ENCODE measurements at regions not wholly inside any gene's neighbourhood (a gene's known extent, or its start where the extent isn't known, plus 50 kb on each side); places are given as distances from the start of the nearest gene placed in this dataset.

DNA sequence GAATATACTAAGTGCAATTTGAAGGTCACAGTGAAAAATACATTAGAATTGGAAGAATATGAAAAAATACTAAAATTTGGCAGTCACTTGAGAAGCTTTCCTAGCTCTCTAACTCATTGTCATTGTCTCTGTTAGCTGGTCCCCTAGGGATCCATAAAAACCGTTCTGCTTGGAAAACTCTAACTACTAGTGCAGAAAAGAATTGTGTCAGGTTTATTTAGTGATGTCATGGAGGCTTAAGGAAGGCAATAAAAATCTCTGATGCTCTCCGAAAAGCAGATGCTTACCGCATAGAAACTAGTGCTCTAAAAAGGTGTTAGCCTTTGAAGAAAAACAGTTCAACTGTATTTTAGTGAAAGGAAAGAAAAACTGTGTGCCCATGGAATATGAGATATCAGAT lies 150.1 kb upstream of the DLGAP1 start:
- H3K27ac ChIP-seq: no peak overlapping the region
- no peaks in the 10 kb centered on the region for H3K9me3 ChIP-seq (replicated peaks)
- peak in 1 of 2 experiments; percentile 41 for DNase-seq
- H3K4me3 ChIP-seq: no peak overlapping the region
- no peaks in the 10 kb centered on the region for H3K27me3 ChIP-seq
- H3K4me1 ChIP-seq: no peaks in the 10 kb centered on the region
- no peaks in the 10 kb centered on the region for H3K36me3 ChIP-seq

DNA sequence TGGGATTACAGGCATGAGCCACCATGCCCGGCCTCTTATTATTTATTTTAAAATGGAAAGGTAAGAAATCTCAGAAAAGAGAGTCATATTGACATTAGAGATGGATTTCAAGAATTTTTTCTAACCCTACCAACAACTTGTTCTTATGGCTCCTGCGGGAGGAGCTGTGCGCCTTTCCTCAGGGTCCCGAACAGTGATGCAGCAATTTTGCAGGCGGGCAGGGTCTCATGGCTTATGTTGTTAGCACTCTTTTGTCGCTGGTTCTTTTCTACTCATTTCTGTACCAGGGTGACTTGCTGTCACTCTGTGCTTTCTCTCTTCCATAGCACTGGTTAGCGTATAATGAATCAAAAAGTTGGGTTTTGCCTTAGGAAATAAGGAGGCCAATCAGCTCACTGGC lies 148.8 kb upstream of the DLGAP1 start:
- Histone ChIP-seq H3K4me3 (no peak overlapping the region), H3K27me3 (no peaks in the 10 kb centered on the region), H3K4me1 (no peaks in the 10 kb centered on the region), H3K27ac (no peak overlapping the region), H3K9me3 (replicated peaks) (no peaks in the 10 kb centered on the region), H3K36me3 (no peaks in the 10 kb centered on the region)
- no peak for DNase-seq

DNA sequence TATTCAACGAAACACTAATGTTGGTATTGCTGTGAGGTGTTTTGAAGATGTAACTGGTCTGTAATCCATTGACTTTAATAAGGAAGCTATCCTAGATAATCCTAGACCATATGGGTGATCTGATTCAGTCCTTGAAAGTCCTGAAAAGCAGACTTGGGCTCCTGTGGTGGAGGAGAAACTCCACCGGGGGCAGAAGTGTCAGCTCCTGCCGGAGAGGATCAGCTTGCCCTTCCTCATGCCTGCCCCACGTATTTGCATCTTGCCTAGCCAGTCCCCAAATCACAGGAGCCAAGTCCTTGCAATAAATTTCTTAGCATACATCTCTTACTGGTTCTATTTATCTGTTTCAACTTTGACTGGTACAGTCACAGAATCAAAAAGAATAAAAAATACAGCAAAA lies 144.2 kb upstream of the DLGAP1 start:
- H3K4me1 ChIP-seq: no peaks in the 10 kb centered on the region
- no peak for DNase-seq
- H3K36me3 ChIP-seq: no peaks in the 10 kb centered on the region
- H3K27ac ChIP-seq: no peak overlapping the region
- H3K27me3 ChIP-seq: no peaks in the 10 kb centered on the region
- no peaks in the 10 kb centered on the region for H3K9me3 ChIP-seq (replicated peaks)
- no peak overlapping the region for H3K4me3 ChIP-seq

DNA sequence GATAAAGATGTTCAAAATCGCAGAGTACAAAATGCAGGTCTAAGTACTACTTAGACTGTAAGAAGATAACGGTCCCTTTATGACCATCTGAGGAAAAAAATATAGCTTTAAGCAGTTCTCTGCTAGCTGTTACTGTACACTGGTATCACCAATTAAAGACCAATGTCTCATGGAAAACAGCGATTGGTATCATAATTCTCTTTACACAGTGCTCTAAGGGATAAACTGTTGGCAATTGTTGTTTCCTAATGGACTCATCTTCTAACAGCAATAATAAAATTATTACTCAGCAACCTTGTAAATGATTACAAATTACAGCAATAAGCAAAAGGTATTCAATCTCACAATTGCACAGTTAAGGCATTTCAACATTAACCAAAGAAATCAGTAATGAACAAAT lies 142.2 kb upstream of the DLGAP1 start:
- H3K4me3 ChIP-seq: no peak overlapping the region
- no peaks in the 10 kb centered on the region for H3K27me3 ChIP-seq
- no peak overlapping the region for H3K27ac ChIP-seq
- no peaks in the 10 kb centered on the region for H3K36me3 ChIP-seq
- DNase-seq: no peak
- H3K9me3 ChIP-seq (replicated peaks): no peaks in the 10 kb centered on the region
- H3K4me1 ChIP-seq: no peaks in the 10 kb centered on the region

DNA sequence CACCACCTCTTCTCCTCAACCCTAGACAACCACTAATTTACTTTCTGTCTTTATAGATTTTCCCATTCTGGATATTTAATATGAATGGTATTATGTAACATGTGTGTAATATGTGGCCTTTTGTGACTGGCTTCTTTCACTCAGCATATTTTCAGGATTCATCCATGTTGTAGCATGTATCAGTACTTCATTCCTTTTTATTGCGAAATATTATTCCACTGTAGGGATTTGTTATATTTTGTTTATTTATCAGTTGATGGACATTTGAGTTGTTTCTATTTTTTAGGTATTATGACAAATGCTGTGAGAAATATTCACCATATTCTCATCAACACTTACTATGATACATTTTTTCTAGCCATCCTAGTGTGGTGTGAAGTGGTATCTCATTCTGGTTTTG lies 138.8 kb upstream of the DLGAP1 start:
- Histone ChIP-seq H3K4me1 (no peaks in the 10 kb centered on the region), H3K36me3 (no peaks in the 10 kb centered on the region), H3K27me3 (no peaks in the 10 kb centered on the region), H3K4me3 (no peak overlapping the region), H3K9me3 (replicated peaks) (no peaks in the 10 kb centered on the region), H3K27ac (no peak overlapping the region)
- no peak for DNase-seq

DNA sequence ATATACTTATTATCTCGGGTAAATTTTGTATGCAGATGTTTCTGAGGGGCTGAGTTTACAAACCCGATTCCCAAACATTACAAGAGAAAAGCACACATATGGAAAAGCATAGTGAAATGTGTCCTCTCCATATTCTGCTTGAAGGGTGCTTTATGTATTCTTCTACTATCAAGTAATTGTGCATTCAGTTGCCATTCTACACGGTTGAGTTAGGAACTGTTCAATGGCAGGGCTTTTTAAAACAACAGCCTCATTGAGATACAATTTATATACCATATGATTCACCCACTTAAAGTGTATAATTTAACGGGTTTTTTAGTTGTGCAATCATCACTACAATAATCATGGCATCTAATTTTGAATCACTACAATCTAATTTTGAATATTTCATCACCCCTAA lies 138.4 kb upstream of the DLGAP1 start:
- DNase-seq: no peak
- Histone ChIP-seq H3K27me3 (no peaks in the 10 kb centered on the region), H3K4me1 (no peaks in the 10 kb centered on the region)

DNA sequence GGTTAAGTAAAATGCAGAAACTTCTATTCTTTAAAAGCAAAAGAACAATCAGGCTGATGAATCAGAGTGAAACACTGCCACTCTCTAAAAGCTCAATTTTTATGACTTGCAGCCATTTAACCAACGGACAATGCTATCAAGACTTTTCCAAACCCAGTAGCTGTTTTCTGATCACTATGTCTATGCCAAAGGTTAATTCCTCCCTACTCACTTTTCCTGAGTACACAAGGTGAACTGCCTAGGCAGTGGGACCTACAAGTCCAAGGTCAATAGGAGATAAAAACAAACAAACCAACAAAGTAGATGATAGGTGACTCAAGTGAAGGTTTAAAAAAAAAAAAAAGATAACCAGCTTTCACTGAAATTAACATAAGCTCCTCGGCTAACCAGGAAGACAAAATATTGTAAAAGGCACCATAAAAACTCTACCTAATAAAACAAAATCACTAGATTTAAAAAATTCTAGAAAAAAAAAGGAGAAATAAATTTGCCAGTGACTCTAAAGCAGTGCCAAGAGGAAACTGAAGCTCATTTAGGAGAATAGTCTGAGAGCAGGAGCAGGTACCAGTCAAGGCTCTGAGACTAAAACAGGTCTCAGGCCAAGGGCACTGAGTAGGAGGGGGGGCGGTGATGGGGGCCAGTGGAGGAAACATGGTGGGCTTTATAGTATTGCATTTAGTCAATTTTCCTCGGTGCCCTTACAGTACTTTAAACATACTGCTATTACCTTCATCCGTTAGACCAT lies 134.1 kb upstream of the DLGAP1 start:
- no peaks in the 10 kb centered on the region for H3K9me3 ChIP-seq (replicated peaks)
- no peaks in the 10 kb centered on the region for H3K4me1 ChIP-seq
- no peaks in the 10 kb centered on the region for H3K36me3 ChIP-seq
- no peak for DNase-seq
- no peaks in the 10 kb centered on the region for H3K27me3 ChIP-seq
- no peak overlapping the region for H3K4me3 ChIP-seq
- H3K27ac ChIP-seq: no peak overlapping the region

More for the DNA sequence above, 138.4 kb upstream of the DLGAP1 start:
- Histone ChIP-seq H3K9me3 (replicated peaks) (no peaks in the 10 kb centered on the region), H3K4me3 (no peak overlapping the region), H3K27ac (no peak overlapping the region), H3K36me3 (no peaks in the 10 kb centered on the region)

DNA sequence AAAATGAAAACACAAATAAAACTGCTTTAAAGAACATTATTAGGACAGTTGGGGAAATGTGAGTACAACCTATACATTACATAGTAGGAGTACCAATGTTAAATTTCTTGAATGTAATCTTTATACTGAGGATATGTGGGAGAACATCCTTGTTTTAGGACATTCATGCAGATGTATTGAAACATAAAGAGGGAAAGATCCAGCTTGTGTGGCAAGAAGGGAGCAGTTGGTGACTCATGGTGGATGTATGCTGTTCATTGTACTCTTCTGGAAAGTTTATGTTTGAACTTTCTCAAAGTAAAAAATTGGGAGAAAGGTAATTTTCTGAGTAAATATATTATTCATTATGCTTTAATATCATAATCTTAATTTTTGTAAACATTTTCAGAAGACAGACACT lies 132.1 kb upstream of the DLGAP1 start:
- no peaks in the 10 kb centered on the region for H3K4me1 ChIP-seq
- no peaks in the 10 kb centered on the region for H3K27me3 ChIP-seq
- no peak overlapping the region for H3K27ac ChIP-seq
- no peaks in the 10 kb centered on the region for H3K36me3 ChIP-seq
- DNase-seq: no peak
- H3K9me3 ChIP-seq (replicated peaks): no peaks in the 10 kb centered on the region
- H3K4me3 ChIP-seq: no peak overlapping the region

DNA sequence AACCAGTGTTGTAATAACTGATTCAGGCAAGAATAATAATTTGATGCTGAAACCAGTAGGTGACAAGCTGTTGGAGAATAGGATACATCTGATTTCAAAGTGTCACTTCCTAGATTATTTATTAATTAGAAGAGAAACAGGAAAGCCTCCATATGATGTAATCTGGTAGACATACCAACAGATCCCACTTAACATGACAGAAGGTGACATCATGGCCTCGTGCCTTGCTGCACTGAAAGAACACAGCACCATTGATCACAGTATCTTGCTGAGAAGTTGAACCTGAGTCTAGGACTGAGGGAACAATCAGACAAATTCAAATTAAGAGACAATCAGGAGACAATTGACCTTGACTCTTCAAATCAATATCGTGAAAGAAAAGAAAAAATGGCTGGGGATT lies 131.6 kb upstream of the DLGAP1 start:
- Histone ChIP-seq H3K36me3 (no peaks in the 10 kb centered on the region), H3K4me3 (no peak overlapping the region), H3K27ac (no peak overlapping the region), H3K9me3 (replicated peaks) (no peaks in the 10 kb centered on the region), H3K27me3 (no peaks in the 10 kb centered on the region), H3K4me1 (no peaks in the 10 kb centered on the region)
- no peak for DNase-seq

DNA sequence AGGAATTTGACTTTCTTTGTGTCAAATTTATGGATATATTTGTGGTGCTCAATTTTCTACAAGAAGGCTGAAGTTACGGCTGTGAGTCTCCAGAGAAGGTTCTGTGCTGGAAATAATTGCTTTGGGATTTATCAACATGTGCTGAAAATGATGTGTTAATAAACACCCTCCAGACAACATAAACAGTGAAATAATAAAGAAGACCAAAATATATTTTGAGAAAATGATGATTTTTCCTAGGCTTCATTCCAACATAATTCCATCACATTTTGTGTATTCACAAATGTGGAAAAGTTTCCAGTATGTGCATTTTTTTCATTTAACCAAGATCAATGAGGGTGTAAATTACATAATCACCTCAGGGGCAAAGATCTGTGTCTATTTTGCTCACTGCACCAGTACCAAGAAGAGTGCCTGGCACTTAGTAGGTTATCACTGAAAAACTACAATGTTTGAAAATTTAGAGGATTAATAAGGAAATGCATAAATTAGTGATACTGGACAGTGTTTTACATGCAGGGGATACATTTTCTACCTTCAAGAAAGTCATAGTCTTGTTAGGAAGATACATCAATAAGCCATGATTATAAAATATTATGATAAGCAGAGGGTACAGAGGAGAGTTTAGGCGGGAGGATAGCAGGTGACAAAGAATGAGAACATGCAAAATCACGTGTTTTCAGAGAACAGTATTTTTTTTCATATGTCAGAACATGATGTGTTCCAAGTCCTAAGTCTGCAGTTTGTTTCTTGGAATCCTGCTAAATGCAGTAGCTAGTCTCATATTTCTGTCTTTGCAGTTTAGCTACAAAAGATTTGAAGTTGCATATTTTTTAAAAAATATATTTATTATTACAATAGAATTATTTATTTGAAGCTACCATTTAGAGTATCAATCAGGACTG lies 127.6 kb upstream of the DLGAP1 start:
- H3K4me3 ChIP-seq: no peak overlapping the region
- H3K27me3 ChIP-seq: no peaks in the 10 kb centered on the region
- no peaks in the 10 kb centered on the region for H3K9me3 ChIP-seq (replicated peaks)

DNA sequence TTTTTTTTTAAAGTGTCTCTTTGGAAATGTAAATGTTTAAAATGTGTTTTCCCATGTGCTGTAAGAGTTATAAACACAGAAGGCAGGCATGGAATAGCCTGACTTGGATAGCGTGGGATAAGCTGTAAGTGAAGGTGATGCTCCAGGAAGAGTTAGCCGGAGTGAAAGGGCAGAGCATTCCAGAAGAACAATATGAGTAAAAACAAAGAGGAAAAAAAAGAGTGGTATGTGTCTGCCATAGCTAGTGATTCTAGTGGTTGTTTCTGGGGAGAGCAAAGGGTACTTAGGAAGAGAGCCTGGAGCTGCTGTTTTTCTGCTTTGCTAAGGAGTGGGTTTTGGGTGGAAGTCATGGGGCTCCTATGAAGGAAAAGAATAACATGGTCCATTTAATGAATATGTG lies 126.9 kb upstream of the DLGAP1 start:
- no peaks in the 10 kb centered on the region for H3K9me3 ChIP-seq (replicated peaks)
- H3K4me1 ChIP-seq: no peaks in the 10 kb centered on the region
- no peak for DNase-seq
- H3K27ac ChIP-seq: no peak overlapping the region
- H3K4me3 ChIP-seq: no peak overlapping the region
- no peaks in the 10 kb centered on the region for H3K27me3 ChIP-seq
- H3K36me3 ChIP-seq: no peaks in the 10 kb centered on the region

More for the DNA sequence above, 127.6 kb upstream of the DLGAP1 start:
- Histone ChIP-seq H3K36me3 (no peaks in the 10 kb centered on the region), H3K27ac (no peak overlapping the region), H3K4me1 (no peaks in the 10 kb centered on the region)
- no peak for DNase-seq

DNA sequence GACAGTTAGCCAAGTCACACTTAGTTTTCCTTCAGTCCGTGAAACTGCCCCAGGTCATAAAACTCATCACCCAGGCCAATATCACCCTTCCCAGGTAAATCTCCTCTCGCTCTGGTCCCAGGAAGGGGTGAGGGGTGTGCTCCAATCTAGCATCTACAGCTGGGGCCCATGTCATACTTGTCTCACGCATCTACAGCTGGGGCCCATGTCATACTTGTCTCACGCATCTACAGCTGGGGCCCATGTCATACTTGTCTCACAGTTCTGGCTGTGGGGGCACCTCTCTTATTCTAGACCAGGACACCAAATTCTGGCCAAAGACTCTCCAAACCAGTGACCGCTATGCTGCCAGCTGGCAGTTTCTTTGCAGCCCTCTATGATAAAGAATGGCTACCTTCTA lies 123.3 kb upstream of the DLGAP1 start:
- Histone ChIP-seq H3K27ac (no peak overlapping the region), H3K4me3 (no peak overlapping the region), H3K9me3 (replicated peaks) (no peaks in the 10 kb centered on the region), H3K27me3 (no peaks in the 10 kb centered on the region), H3K36me3 (no peaks in the 10 kb centered on the region), H3K4me1 (no peaks in the 10 kb centered on the region)
- DNase-seq: no peak

DNA sequence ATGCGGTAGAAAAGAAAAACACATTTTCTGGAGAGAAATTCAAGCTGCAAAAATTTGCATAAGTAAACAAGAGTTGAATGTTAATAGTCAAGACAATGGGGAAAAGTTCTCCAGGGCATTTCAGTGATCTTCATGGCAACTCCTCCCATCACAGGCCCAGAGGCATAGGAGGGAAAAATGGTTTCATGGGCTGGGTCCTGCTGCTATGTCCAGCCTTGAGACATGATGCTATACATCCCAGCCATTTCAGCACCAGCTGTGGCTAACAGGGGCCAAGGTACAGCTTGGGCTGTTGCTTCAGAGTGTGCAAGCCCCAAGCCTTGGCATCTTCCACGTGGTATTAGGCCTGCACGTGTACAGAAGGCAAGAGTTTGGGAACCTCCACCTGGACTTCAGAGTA lies 118.6 kb upstream of the DLGAP1 start:
- Histone ChIP-seq H3K36me3 (no peaks in the 10 kb centered on the region), H3K4me1 (no peaks in the 10 kb centered on the region), H3K4me3 (no peak overlapping the region), H3K9me3 (replicated peaks) (no peaks in the 10 kb centered on the region), H3K27ac (no peak overlapping the region), H3K27me3 (no peaks in the 10 kb centered on the region)
- DNase-seq: no peak

DNA sequence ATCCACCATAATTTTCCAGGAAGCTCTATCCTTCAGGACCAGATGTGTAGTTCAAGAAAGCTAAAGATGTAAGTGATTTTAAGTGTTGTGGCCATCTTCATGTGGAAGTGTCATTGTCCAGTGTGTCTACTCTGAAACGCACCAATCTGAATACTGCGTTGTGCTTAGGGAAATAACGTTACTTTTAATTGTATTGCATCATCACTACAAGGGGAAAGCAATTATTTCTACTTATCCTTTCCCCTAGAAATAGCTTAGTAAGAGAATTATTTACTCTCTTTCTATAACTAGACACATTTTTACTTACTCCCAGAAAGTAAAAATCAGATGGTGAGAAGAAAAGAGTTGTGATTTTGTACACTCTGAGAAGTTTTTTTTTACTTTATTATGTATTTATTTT lies 102.4 kb upstream of the DLGAP1 start:
- no peak overlapping the region for H3K27ac ChIP-seq
- no peaks in the 10 kb centered on the region for H3K9me3 ChIP-seq (replicated peaks)
- no peaks in the 10 kb centered on the region for H3K36me3 ChIP-seq
- no peaks in the 10 kb centered on the region for H3K27me3 ChIP-seq
- no peaks in the 10 kb centered on the region for H3K4me1 ChIP-seq
- H3K4me3 ChIP-seq: no peak overlapping the region
- DNase-seq: no peak

DNA sequence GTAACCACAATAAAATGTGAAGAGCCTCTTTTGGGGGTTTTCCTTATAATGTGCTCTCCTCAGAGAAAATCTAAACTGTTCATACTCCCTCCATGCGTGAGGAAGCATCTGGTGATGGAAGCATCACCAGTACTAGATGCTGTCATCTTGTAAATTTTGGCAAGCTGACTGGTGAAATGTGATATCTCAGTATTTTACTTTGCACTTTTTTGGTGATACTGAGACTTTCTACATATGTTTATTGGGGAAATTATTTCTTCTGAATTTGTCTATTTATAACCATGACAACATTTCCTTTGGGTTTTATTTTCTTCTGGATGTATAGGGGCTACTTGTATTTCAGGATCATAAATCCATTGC lies 95.9 kb upstream of the DLGAP1 start:
- Histone ChIP-seq H3K4me3 (no peak overlapping the region), H3K4me1 (no peaks in the 10 kb centered on the region), H3K27ac (no peak overlapping the region), H3K36me3 (no peaks in the 10 kb centered on the region), H3K27me3 (no peaks in the 10 kb centered on the region), H3K9me3 (replicated peaks) (no peaks in the 10 kb centered on the region)
- no peak for DNase-seq
